ENCODE measurements at regions not wholly inside any gene's neighbourhood (a gene's known extent, or its start where the extent isn't known, plus 50 kb on each side); places are given as distances from the start of the nearest gene placed in this dataset.
"Not testable (repeated sequence)": the region's sequence is repeated elsewhere in the genome, so short reads cannot be mapped to it uniquely, and the experiment has no call there.

DNA sequence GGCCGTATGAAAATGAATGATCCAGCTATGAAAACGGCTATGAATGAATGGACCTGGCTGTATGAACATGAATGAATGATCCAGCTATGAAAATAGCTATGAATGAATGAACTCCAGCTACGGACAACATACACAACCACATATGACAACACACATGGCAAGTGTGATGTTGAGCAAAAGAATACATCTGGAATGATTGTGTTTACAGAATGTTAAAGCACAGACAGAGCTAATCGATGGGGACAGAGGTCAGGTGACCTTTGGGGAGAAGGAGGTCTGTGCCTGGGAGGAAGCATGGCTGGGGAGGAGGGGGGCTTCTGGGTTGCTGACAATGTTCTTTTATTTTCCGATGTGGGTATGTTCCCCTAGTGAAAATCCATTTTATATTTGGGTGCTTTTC, 174.0 kb upstream of the WSCD1 start:
- no peaks in the 10 kb centered on the region for H3K9me3 Mint-ChIP-seq (ENCODE audit: unreplicated experiment)
- no peak for DNase-seq (ENCODE audit: low spot score)
- H3K27ac Mint-ChIP-seq (ENCODE audit: unreplicated experiment): no peak overlapping the region
- peaks cover 22% of the 10 kb centered on the region for H3K4me1 Mint-ChIP-seq (ENCODE audit: unreplicated experiment)
- H3K4me3 Mint-ChIP-seq (ENCODE audit: unreplicated experiment): no peak overlapping the region
- H3K27me3 Mint-ChIP-seq (ENCODE audit: unreplicated experiment): no peaks in the 10 kb centered on the region
- TF ChIP-seq, protein P1, sequence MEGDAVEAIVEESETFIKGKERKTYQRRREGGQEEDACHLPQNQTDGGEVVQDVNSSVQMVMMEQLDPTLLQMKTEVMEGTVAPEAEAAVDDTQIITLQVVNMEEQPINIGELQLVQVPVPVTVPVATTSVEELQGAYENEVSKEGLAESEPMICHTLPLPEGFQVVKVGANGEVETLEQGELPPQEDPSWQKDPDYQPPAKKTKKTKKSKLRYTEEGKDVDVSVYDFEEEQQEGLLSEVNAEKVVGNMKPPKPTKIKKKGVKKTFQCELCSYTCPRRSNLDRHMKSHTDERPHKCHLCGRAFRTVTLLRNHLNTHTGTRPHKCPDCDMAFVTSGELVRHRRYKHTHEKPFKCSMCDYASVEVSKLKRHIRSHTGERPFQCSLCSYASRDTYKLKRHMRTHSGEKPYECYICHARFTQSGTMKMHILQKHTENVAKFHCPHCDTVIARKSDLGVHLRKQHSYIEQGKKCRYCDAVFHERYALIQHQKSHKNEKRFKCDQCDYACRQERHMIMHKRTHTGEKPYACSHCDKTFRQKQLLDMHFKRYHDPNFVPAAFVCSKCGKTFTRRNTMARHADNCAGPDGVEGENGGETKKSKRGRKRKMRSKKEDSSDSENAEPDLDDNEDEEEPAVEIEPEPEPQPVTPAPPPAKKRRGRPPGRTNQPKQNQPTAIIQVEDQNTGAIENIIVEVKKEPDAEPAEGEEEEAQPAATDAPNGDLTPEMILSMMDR (IDR thresholded peaks at IDR 0.05; ENCODE audit: unreplicated experiment): no peak
- H3K36me3 Mint-ChIP-seq (ENCODE audit: low read depth, unreplicated experiment): no peaks in the 10 kb centered on the region

GRCh38 chr17:5897275-5897911, 172.8 kb upstream of the WSCD1 start:
- peak overlapping the region; percentile 30 for H3K4me3 Mint-ChIP-seq (ENCODE audit: unreplicated experiment)
- H3K36me3 Mint-ChIP-seq (ENCODE audit: low read depth, unreplicated experiment): no peaks in the 10 kb centered on the region
- peak; percentile 34 for DNase-seq (ENCODE audit: low spot score)
- TF ChIP-seq, protein P1 (IDR thresholded peaks at IDR 0.05; ENCODE audit: unreplicated experiment): no peak
- H3K4me1 Mint-ChIP-seq (ENCODE audit: unreplicated experiment): peaks cover 22% of the 10 kb centered on the region
- peak overlapping the region; percentile 82 for H3K27ac Mint-ChIP-seq (ENCODE audit: unreplicated experiment)
- H3K27me3 Mint-ChIP-seq (ENCODE audit: unreplicated experiment): no peaks in the 10 kb centered on the region
- H3K9me3 Mint-ChIP-seq (ENCODE audit: unreplicated experiment): no peaks in the 10 kb centered on the region

DNA sequence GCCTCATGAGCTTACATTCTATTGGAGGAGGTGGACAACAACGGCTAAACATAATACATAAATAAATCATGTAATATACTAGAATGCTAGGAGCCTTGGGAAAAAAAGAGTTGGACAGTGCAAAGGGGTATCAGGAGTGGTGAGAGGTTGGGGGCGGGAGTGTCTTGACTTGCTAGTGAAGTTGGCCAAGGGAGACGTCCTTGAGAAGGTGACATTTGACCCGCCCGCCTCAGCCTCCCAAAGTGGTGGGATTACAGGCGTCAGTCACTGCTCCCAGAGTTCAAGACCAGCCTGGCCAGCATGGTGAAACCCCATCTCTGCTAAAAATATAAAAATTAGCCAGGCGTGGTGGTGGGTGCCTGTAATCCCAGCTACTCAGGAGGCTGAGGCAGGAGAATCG, 172.2 kb upstream of the WSCD1 start:
- not testable (repeated sequence) for H3K36me3 Mint-ChIP-seq (ENCODE audit: low read depth, unreplicated experiment); H3K27me3 Mint-ChIP-seq (ENCODE audit: unreplicated experiment); DNase-seq (ENCODE audit: low spot score); H3K9me3 Mint-ChIP-seq (ENCODE audit: unreplicated experiment); H3K4me3 Mint-ChIP-seq (ENCODE audit: unreplicated experiment)
- Mint-ChIP-seq H3K4me1 (ENCODE audit: unreplicated experiment) (peaks cover 22% of the 10 kb centered on the region), H3K27ac (ENCODE audit: unreplicated experiment) (peak overlapping the region; percentile 36)

GRCh38 chr17:5898406-5898805, 171.8 kb upstream of the WSCD1 start:
- no peaks in the 10 kb centered on the region for H3K36me3 Mint-ChIP-seq (ENCODE audit: low read depth, unreplicated experiment)
- peaks cover 22% of the 10 kb centered on the region for H3K4me1 Mint-ChIP-seq (ENCODE audit: unreplicated experiment)
- no peak for DNase-seq (ENCODE audit: low spot score)
- TF ChIP-seq, protein P1 (IDR thresholded peaks at IDR 0.05; ENCODE audit: unreplicated experiment): no peak
- peak overlapping the region; percentile 36 for H3K27ac Mint-ChIP-seq (ENCODE audit: unreplicated experiment)
- no peaks in the 10 kb centered on the region for H3K27me3 Mint-ChIP-seq (ENCODE audit: unreplicated experiment)
- no peak overlapping the region for H3K4me3 Mint-ChIP-seq (ENCODE audit: unreplicated experiment)
- H3K9me3 Mint-ChIP-seq (ENCODE audit: unreplicated experiment): no peaks in the 10 kb centered on the region

DNA sequence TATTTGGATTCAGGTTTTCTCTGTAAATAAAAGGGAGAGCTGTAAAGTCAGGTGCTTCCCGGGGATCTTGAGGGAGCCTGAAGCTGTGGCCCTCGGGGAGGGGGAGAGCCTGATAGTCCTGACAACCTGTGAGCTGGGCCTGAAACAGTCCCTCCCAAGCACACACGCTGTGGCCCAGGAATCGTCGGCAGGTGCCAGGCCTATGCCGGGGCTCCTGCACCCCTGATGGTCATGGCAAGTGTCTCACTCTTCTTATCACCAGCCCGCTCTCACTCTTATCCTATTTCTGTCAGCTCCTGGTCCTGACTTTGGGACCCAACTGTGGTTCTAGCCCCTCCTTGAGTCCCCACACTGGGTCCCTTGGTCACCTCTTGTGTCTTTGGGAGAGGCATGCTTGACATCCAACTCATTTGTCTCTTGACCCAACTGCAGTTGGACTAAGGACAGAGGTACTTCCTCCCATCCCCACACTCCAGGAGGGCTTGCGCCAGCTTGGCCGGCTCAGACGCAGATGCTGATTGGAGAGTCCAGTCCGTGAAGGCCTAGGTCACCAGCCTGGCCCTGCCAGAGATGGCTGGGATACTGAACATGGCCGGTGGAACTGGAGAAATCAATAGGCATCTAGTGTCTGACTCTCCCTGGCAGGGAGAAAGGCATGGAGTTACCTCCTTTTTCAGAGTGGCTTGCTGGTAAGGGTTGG, 170.5 kb upstream of the WSCD1 start:
- H3K27ac Mint-ChIP-seq (ENCODE audit: unreplicated experiment): no peak overlapping the region
- DNase-seq (ENCODE audit: low spot score): no peak
- H3K4me3 Mint-ChIP-seq (ENCODE audit: unreplicated experiment): no peak overlapping the region
- H3K4me1 Mint-ChIP-seq (ENCODE audit: unreplicated experiment): peaks cover 22% of the 10 kb centered on the region
- H3K36me3 Mint-ChIP-seq (ENCODE audit: low read depth, unreplicated experiment): no peaks in the 10 kb centered on the region
- no peaks in the 10 kb centered on the region for H3K27me3 Mint-ChIP-seq (ENCODE audit: unreplicated experiment)
- TF ChIP-seq, protein P1 (IDR thresholded peaks at IDR 0.05; ENCODE audit: unreplicated experiment): no peak
- no peaks in the 10 kb centered on the region for H3K9me3 Mint-ChIP-seq (ENCODE audit: unreplicated experiment)

Data from endothelial cell (in vitro differentiated cells).